ENCODE measurements at regions not wholly inside any gene's neighbourhood (a gene's known extent, or its start where the extent isn't known, plus 50 kb on each side); places are given as distances from the start of the nearest gene placed in this dataset.

GRCh38 chr2:19787134-19787533 is 114.6 kb downstream of the TTC32 start:
- TF ChIP-seq, protein P1, sequence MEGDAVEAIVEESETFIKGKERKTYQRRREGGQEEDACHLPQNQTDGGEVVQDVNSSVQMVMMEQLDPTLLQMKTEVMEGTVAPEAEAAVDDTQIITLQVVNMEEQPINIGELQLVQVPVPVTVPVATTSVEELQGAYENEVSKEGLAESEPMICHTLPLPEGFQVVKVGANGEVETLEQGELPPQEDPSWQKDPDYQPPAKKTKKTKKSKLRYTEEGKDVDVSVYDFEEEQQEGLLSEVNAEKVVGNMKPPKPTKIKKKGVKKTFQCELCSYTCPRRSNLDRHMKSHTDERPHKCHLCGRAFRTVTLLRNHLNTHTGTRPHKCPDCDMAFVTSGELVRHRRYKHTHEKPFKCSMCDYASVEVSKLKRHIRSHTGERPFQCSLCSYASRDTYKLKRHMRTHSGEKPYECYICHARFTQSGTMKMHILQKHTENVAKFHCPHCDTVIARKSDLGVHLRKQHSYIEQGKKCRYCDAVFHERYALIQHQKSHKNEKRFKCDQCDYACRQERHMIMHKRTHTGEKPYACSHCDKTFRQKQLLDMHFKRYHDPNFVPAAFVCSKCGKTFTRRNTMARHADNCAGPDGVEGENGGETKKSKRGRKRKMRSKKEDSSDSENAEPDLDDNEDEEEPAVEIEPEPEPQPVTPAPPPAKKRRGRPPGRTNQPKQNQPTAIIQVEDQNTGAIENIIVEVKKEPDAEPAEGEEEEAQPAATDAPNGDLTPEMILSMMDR (IDR thresholded peaks at IDR 0.05; ENCODE audit: insufficient read depth, low read depth, low read length, missing control alignments), result no peak
- H3K4me3 ChIP-seq (ENCODE audit: low read depth, low read length), result no peak overlapping the region
- no peak for DNase-seq (ENCODE audit: low read depth)

DNA sequence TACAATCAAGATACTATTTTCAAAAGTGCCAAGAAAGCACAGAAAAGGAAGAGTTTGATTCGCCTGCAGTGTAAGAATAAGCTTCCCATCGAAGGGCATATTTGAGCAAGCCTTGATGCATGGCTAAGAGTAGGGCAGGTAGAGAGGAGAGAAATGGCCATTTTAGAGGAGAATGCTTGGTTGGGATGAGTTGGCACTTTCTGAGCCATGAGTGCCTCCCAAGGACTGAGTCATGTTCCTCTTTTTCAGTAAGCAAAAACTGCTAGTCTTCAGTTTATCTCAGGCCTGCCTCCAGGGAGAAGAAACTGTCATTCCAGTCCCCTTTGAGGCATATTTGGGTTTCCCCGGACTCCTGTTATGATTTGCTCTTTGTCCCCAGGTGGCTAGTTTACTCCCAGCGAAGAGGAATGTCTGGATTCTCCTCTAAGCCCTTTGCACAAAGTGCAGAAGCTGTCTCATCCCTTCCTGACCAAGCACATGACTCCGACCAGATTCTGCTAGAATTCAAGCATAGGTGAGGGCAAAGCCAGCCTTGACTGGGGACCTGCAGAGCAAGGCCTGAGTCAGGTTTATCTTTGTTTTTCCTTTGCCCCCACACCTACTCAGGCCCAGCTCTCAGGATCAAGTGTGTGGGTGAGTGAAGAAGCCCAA is 115.2 kb downstream of the TTC32 start:
- H3K4me3 ChIP-seq (ENCODE audit: low read depth, low read length), result no peak overlapping the region
- peak; percentile 24 for DNase-seq (ENCODE audit: low read depth)
- TF ChIP-seq, protein P1 (IDR thresholded peaks at IDR 0.05; ENCODE audit: insufficient read depth, low read depth, low read length, missing control alignments), result no peak

DNA sequence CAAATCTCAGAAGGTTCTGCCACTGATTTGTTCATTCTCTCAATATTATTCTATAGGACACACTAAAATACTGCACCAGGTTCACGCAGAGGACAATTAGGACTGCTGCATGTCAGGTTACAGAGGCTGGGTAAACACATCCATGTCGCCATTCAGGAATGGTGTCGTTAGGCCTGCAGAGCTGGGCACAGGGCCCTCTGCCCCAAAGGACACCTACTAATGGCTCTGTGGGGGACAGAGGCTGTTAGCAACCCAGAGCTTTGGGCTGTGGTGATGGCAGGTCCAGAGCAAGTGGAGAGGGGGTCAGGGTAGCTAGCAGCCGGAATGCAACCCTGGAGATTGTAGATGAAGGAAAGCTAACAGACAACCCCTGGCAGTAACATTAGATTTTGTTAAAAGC is 115.9 kb downstream of the TTC32 start:
- DNase-seq (ENCODE audit: low read depth), result no peak
- TF ChIP-seq, protein P1 (IDR thresholded peaks at IDR 0.05; ENCODE audit: insufficient read depth, low read depth, low read length, missing control alignments), result no peak
- H3K4me3 ChIP-seq (ENCODE audit: low read depth, low read length), result no peak overlapping the region

DNA sequence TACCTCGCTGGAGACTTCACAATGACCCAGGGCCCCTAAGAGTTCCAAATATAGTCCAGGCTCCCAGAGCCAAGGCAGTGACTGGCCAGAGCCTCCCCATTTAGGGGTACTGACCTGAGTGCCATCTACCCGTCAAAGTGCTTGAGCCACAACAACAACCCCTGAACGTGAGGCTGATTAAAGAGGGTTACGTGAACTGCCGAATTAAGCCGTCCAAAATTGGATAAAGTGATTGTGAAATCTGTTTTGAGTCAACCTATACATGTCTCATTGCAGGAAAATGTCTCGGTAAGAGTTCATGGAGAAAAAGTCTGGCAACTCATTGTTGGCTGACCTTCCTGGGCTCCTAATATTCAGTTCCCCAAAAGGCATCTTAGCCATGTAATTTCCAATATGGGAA is 116.3 kb downstream of the TTC32 start:
- no peak for DNase-seq (ENCODE audit: low read depth)
- TF ChIP-seq, protein P1 (IDR thresholded peaks at IDR 0.05; ENCODE audit: insufficient read depth, low read depth, low read length, missing control alignments), result no peak
- H3K4me3 ChIP-seq (ENCODE audit: low read depth, low read length), result no peak overlapping the region

GRCh38 chr2:19784456-19784855 is 117.3 kb downstream of the TTC32 start:
- H3K4me3 ChIP-seq (ENCODE audit: low read depth, low read length), result no peak overlapping the region
- TF ChIP-seq, protein P1 (IDR thresholded peaks at IDR 0.05; ENCODE audit: insufficient read depth, low read depth, low read length, missing control alignments), result no peak
- no peak for DNase-seq (ENCODE audit: low read depth)

GRCh38 chr2:19783935-19784334 is 117.8 kb downstream of the TTC32 start:
- H3K4me3 ChIP-seq (ENCODE audit: low read depth, low read length), result no peak overlapping the region
- TF ChIP-seq, protein P1 (IDR thresholded peaks at IDR 0.05; ENCODE audit: insufficient read depth, low read depth, low read length, missing control alignments), result no peak
- DNase-seq (ENCODE audit: low read depth), result no peak

GRCh38 chr2:19776941-19777514 is 124.8 kb downstream of the TTC32 start:
- TF ChIP-seq, protein P1 (IDR thresholded peaks at IDR 0.05; ENCODE audit: insufficient read depth, low read depth, low read length, missing control alignments), result no peak
- H3K4me3 ChIP-seq (ENCODE audit: low read depth, low read length), result no peak overlapping the region
- DNase-seq (ENCODE audit: low read depth), result no peak
